Thyroid gland (tissue), 4 donors: ENCODE measurements at regions not wholly inside any gene's neighbourhood (a gene's known extent, or its start where the extent isn't known, plus 50 kb on each side); places are given as distances from the start of the nearest gene placed in this dataset.

ENCODE experiments used
- CTCF ChIP-seq, 6 experiments: fragments of 200-600 bp in 3 of 6; fragments of 450-650 bp in 3 of 6; sonication (generic) in 3 of 6; IDR thresholded peaks; one replicate each; pipeline ENCODE4 v1.5.1; 2016 to 2019; ENCODE audit warnings: antibody characterized with exemption in 6 of 6, mild to moderate bottlenecking in 2 of 6, inconsistent platforms in 1 of 6, moderate library complexity in 1 of 6
- POLR2A ChIP-seq, 2 donors: fragments of 450-650 bp; IDR thresholded peaks; one replicate each; pipeline ENCODE4 v1.6.1; 2017; ENCODE audit warnings: antibody characterized with exemption in 2 of 2, mild to moderate bottlenecking in 2 of 2, moderate library complexity in 1 of 2

- no peak for TF ChIP-seq CTCF (IDR thresholded peaks at IDR 0.05)
- no peak for TF ChIP-seq POLR2A (IDR thresholded peaks at IDR 0.05)
Measured at GRCh38 chr6:166251655-166252054, 56.5 kb downstream of the PRR18 start.
